Endothelial cell (in vitro differentiated cells): ENCODE measurements at regions not wholly inside any gene's neighbourhood (a gene's known extent, or its start where the extent isn't known, plus 50 kb on each side); places are given as distances from the start of the nearest gene placed in this dataset.

Experiments
- DNase-seq: peaks from one replicate; pipeline ENCODE4 v3.0.0; 2021; ENCODE audit warnings: low spot score
- H3K27ac Mint-ChIP-seq: one replicate; pipeline ENCODE4 v1.8.0; 2021; ENCODE audit warnings: mixed read lengths, inconsistent platforms; ENCODE audit not compliant: unreplicated experiment
- H3K27me3 Mint-ChIP-seq: one replicate; pipeline ENCODE4 v1.8.0; 2021; ENCODE audit warnings: mild to moderate bottlenecking, moderate library complexity, mixed read lengths, inconsistent platforms; ENCODE audit not compliant: unreplicated experiment
- H3K36me3 Mint-ChIP-seq: one replicate; pipeline ENCODE4 v1.8.0; 2021; ENCODE audit warnings: mild to moderate bottlenecking, low read depth, mixed read lengths, inconsistent platforms; ENCODE audit not compliant: unreplicated experiment
- H3K4me1 Mint-ChIP-seq: one replicate; pipeline ENCODE4 v1.8.0; 2021; ENCODE audit warnings: mild to moderate bottlenecking, mixed read lengths, inconsistent platforms; ENCODE audit not compliant: unreplicated experiment
- H3K4me3 Mint-ChIP-seq: one replicate; pipeline ENCODE4 v1.8.0; 2021; ENCODE audit warnings: mild to moderate bottlenecking, mixed read lengths, inconsistent platforms; ENCODE audit not compliant: unreplicated experiment
- H3K9me3 Mint-ChIP-seq: one replicate; pipeline ENCODE4 v1.8.0; 2021; ENCODE audit warnings: mixed read lengths, inconsistent platforms; ENCODE audit not compliant: unreplicated experiment
- CTCF ChIP-seq: fragments of 200-600 bp; sonication (generic); IDR thresholded peaks from one replicate; pipeline ENCODE4 v1.5.0; 2021; ENCODE audit warnings: antibody characterized with exemption; ENCODE audit not compliant: unreplicated experiment

- Mint-ChIP-seq H3K36me3 (no peaks in the 10 kb centered on the region), H3K4me3 (no peak overlapping the region), H3K27me3 (no peaks in the 10 kb centered on the region), H3K4me1 (peaks cover 6% of the 10 kb centered on the region), H3K9me3 (no peaks in the 10 kb centered on the region), H3K27ac (no peak overlapping the region)
- DNase-seq, result no peak
- no peak for TF ChIP-seq CTCF
Measured at GRCh38 chr6:130587778-130588520, 222.1 kb downstream of the TMEM200A start.

DNA sequence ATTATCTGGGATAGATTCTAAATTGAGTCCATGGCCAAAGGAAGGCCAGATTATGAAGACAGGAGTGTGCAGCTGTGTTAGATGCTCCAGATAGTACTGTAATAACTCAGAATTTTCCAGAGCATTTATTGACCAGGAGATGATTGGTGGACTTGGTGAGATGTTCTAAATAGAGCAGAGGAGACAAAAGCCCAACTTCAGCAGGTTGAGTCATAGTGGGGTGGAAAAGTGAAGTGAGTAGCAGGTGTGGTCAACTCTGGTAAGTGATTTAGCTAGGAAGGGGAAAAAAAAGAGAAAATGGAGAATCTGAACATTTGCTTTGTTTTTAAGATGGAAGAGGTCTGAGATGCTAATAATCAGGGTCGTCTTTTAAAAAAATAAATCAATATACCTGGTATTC is 227.4 kb downstream of the TMEM200A start:
- DNase-seq, result no peak
- Mint-ChIP-seq H3K27ac (no peak overlapping the region), H3K4me3 (no peak overlapping the region), H3K36me3 (no peaks in the 10 kb centered on the region), H3K4me1 (no peaks in the 10 kb centered on the region), H3K9me3 (no peaks in the 10 kb centered on the region), H3K27me3 (no peaks in the 10 kb centered on the region)
- TF ChIP-seq CTCF, result no peak

GRCh38 chr6:130593948-130594347 is 228.1 kb downstream of the TMEM200A start:
- DNase-seq, result no peak
- Mint-ChIP-seq H3K4me3 (no peak overlapping the region), H3K4me1 (no peaks in the 10 kb centered on the region), H3K27ac (no peak overlapping the region), H3K9me3 (no peaks in the 10 kb centered on the region), H3K27me3 (no peaks in the 10 kb centered on the region), H3K36me3 (no peaks in the 10 kb centered on the region)
- no peak for TF ChIP-seq CTCF

DNA sequence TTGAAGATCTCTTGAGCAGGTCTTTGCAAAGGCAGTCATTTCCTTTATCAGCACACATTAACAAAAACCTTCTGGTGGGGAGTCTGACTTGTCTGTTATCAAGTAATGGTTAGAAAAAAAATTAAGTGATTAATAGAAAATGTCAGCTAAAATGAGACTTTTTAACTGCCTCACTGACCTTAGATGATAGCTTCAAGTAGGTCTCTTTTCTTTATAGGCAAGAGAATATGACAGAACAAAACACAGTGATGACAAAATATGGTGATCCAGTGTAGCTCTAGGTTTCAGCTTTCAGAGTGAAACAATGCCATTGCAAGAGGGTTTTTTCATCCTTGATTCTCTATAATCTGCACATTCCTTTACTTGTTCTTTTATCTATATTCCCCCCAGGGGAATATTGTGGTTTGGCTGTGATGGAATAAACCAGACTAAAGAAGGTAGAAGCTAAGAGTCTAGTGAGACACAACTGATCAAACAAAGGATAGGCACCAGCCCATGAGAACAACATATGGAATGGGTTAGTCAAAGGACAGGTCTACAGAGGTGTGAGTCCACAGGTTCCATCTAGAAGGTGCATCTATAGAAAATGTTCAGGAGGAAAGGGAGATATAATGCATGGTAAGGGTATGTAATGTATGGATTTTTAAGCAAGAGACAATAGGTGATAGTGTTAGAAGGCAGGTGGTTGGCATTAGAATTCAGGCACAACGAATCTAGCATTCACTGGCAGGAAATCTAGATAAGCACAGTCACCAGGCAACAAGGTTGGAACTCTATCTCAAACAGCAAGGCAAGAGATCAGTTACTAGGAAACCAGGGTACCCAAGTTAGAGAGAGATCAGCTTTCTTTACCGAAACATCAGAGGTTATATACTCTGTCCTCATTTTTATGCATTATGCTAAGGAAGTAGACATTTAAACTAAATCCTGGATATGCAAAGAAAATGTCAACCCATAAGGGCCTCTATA is 228.9 kb upstream of the SMLR1 start:
- no peak for TF ChIP-seq CTCF
- H3K27me3 Mint-ChIP-seq, result peaks cover 2% of the 10 kb centered on the region
- no peaks in the 10 kb centered on the region for H3K36me3 Mint-ChIP-seq
- DNase-seq, result no peak
- no peaks in the 10 kb centered on the region for H3K9me3 Mint-ChIP-seq
- H3K27ac Mint-ChIP-seq, result no peak overlapping the region
- H3K4me3 Mint-ChIP-seq, result no peak overlapping the region
- H3K4me1 Mint-ChIP-seq, result peaks cover 4% of the 10 kb centered on the region
